Mesenchymal stem cell (in vitro differentiated cells and primary cell): ENCODE measurements at regions not wholly inside any gene's neighbourhood (a gene's known extent, or its start where the extent isn't known, plus 50 kb on each side); places are given as distances from the start of the nearest gene placed in this dataset.

Experiments
- DNase-seq: peaks from one replicate; pipeline ENCODE4 v3.0.0-alpha.2; 2013
- H2AFZ ChIP-seq: one replicate; pipeline ENCODE4 v1.6.1; 2013; ENCODE audit warnings: low read depth, mild to moderate bottlenecking, control low read depth, inconsistent platforms, low read length, moderate library complexity
- H2AK5ac ChIP-seq: 2 replicates; pipeline ENCODE4 v1.6.1; 2013; ENCODE audit warnings: low read length, moderate library complexity, mild to moderate bottlenecking, inconsistent platforms; ENCODE audit not compliant: severe bottlenecking
- H2BK120ac ChIP-seq: one replicate; pipeline ENCODE4 v1.6.1; 2013; ENCODE audit warnings: low read depth, mild to moderate bottlenecking, inconsistent platforms, low read length, moderate library complexity
- H2BK12ac ChIP-seq, 2 experiments: one replicate each; pipeline ENCODE4 v1.6.1; 2013; ENCODE audit warnings: inconsistent platforms in 2 of 2, low read length in 2 of 2, mild to moderate bottlenecking in 2 of 2, moderate library complexity in 2 of 2, control low read depth in 1 of 2
- H2BK15ac ChIP-seq: one replicate; pipeline ENCODE4 v1.6.1; 2013; ENCODE audit warnings: mild to moderate bottlenecking, low read depth, inconsistent platforms; ENCODE audit not compliant: poor library complexity, severe bottlenecking
- H2BK5ac ChIP-seq: 2 replicates; pipeline ENCODE4 v1.6.1; 2013; ENCODE audit warnings: low read depth, mild to moderate bottlenecking, low read length, control low read depth, inconsistent platforms; ENCODE audit not compliant: poor library complexity, severe bottlenecking
- H3K14ac ChIP-seq, 2 experiments: one replicate each; pipeline ENCODE4 v1.6.1; 2013; ENCODE audit warnings: inconsistent platforms in 2 of 2, low read length in 2 of 2, control low read depth in 1 of 2, mild to moderate bottlenecking in 1 of 2, moderate library complexity in 1 of 2
- H3K18ac ChIP-seq, 2 experiments: one replicate each; pipeline ENCODE4 v1.6.1; 2013; ENCODE audit warnings: inconsistent platforms in 2 of 2, low read length in 2 of 2, control low read depth in 1 of 2, low read depth in 1 of 2, mild to moderate bottlenecking in 1 of 2
- H3K23ac ChIP-seq, 2 experiments: one replicate each; pipeline ENCODE4 v1.6.1; 2013; ENCODE audit warnings: inconsistent platforms in 2 of 2, low read length in 2 of 2, mild to moderate bottlenecking in 2 of 2, moderate library complexity in 2 of 2, control low read depth in 1 of 2
- H3K27ac ChIP-seq: 2 replicates; pipeline ENCODE4 v1.5.1; 2013; ENCODE audit warnings: mild to moderate bottlenecking, moderate library complexity, low read length, control low read depth, inconsistent platforms; ENCODE audit not compliant: poor library complexity, severe bottlenecking
- H3K27me3 ChIP-seq, 2 experiments: 2 replicates each; pipeline versions ENCODE4 v1.6.1 to v1.7.0; 2013; ENCODE audit warnings: low read length in 2 of 2, mild to moderate bottlenecking in 2 of 2, moderate library complexity in 2 of 2, control low read depth in 1 of 2, inconsistent platforms in 1 of 2; ENCODE audit not compliant: control insufficient read depth in 1 of 2, insufficient read depth in 1 of 2
- H3K36me3 ChIP-seq, 2 experiments: 2 replicates each; pipeline versions ENCODE4 v1.6.1 to v1.7.0; 2013; ENCODE audit warnings: low read length in 2 of 2, control low read depth in 1 of 2, inconsistent platforms in 1 of 2, low read depth in 1 of 2, mild to moderate bottlenecking in 1 of 2; ENCODE audit not compliant: insufficient read depth in 2 of 2, control insufficient read depth in 1 of 2
- H3K4ac ChIP-seq, 2 experiments: one replicate each; pipeline ENCODE4 v1.6.1; 2013; ENCODE audit warnings: inconsistent platforms in 2 of 2, low read length in 2 of 2, mild to moderate bottlenecking in 2 of 2, moderate library complexity in 2 of 2, control low read depth in 1 of 2, low read depth in 1 of 2
- H3K4me1 ChIP-seq: 2 replicates; pipeline ENCODE4 v1.6.1; 2013; ENCODE audit warnings: low read depth, low read length, control low read depth; ENCODE audit not compliant: control insufficient read depth, insufficient read depth
- H3K4me2 ChIP-seq: 2 replicates; pipeline ENCODE4 v1.6.1; 2013; ENCODE audit warnings: low read length, mild to moderate bottlenecking, inconsistent platforms; ENCODE audit not compliant: poor library complexity, severe bottlenecking
- H3K4me3 ChIP-seq, 2 experiments: 2 replicates each; pipeline versions ENCODE4 v1.5.1 to v1.7.0; 2013; ENCODE audit warnings: low read length in 2 of 2, mild to moderate bottlenecking in 2 of 2, control low read depth in 1 of 2, low read depth in 1 of 2; ENCODE audit not compliant: insufficient read depth in 1 of 2
- H3K79me1 ChIP-seq: replicated peaks from 2 replicates; pipeline ENCODE4 v1.6.1; 2013; ENCODE audit warnings: mild to moderate bottlenecking, control low read depth, low read length, inconsistent platforms; ENCODE audit not compliant: poor library complexity, severe bottlenecking
- H3K9ac ChIP-seq: 2 replicates; pipeline ENCODE4 v1.7.0; 2013; ENCODE audit warnings: mild to moderate bottlenecking, low read length, moderate library complexity
- H3K9me3 ChIP-seq: 2 replicates; pipeline ENCODE4 v1.7.0; 2013; ENCODE audit warnings: mild to moderate bottlenecking, low read length; ENCODE audit not compliant: control insufficient read depth
- H4K8ac ChIP-seq: one replicate; pipeline ENCODE4 v1.6.1; 2013; ENCODE audit warnings: inconsistent platforms, mild to moderate bottlenecking, low read length, moderate library complexity
- H4K91ac ChIP-seq: one replicate; pipeline ENCODE4 v1.6.1; 2013; ENCODE audit warnings: mild to moderate bottlenecking, low read length, inconsistent platforms
- WGBS: methylation state at CpG from one replicate; pipeline ENCODE4 v1.1.7; 2013; ENCODE audit warnings: mixed read lengths; 5-methylcytosine and 5-hydroxymethylcytosine counted together

- Histone ChIP-seq H2BK12ac (no peak overlapping the region), H3K4me1 (peaks cover 2% of the 10 kb centered on the region), H2BK5ac (no peak overlapping the region), H3K18ac (no peak overlapping the region), H3K4me3 (no peak overlapping the region), H3K4ac (no peak overlapping the region), H3K27ac (no peak overlapping the region), H4K8ac (no peak overlapping the region), H3K36me3 (no peaks in the 10 kb centered on the region), H3K79me1 (no peaks in the 10 kb centered on the region), H3K9ac (no peak overlapping the region), H3K23ac (no peak overlapping the region), H3K27me3 (no peaks in the 10 kb centered on the region), H2AFZ (no peak overlapping the region), H2BK15ac (no peak overlapping the region), H2AK5ac (no peak overlapping the region), H3K9me3 (no peaks in the 10 kb centered on the region), H3K4me2 (no peak overlapping the region), H2BK120ac (no peak overlapping the region), H4K91ac (no peak overlapping the region), H3K14ac (no peak overlapping the region)
- no peak for DNase-seq
These were observed 815.6 kb upstream of the NEGR1 start for GRCh38 chr1:73097917-73098316.

GRCh38 chr1:73096841-73097240 lies 814.5 kb upstream of the NEGR1 start:
- Histone ChIP-seq H2AK5ac (no peak overlapping the region), H3K4me1 (peaks cover 2% of the 10 kb centered on the region), H2BK120ac (no peak overlapping the region), H2BK15ac (no peak overlapping the region), H4K8ac (no peak overlapping the region), H4K91ac (no peak overlapping the region), H3K4ac (no peak overlapping the region), H3K27ac (no peak overlapping the region), H2AFZ (no peak overlapping the region), H3K4me3 (no peak overlapping the region), H3K18ac (no peak overlapping the region), H3K27me3 (no peaks in the 10 kb centered on the region), H2BK5ac (no peak overlapping the region), H3K4me2 (no peak overlapping the region), H2BK12ac (no peak overlapping the region), H3K9me3 (no peaks in the 10 kb centered on the region), H3K14ac (no peak overlapping the region), H3K36me3 (no peaks in the 10 kb centered on the region), H3K79me1 (no peaks in the 10 kb centered on the region), H3K9ac (no peak overlapping the region), H3K23ac (no peak overlapping the region)
- DNase-seq: no peak
- no CpG with 5 or more reads among the region's 1 CpG for WGBS

DNA sequence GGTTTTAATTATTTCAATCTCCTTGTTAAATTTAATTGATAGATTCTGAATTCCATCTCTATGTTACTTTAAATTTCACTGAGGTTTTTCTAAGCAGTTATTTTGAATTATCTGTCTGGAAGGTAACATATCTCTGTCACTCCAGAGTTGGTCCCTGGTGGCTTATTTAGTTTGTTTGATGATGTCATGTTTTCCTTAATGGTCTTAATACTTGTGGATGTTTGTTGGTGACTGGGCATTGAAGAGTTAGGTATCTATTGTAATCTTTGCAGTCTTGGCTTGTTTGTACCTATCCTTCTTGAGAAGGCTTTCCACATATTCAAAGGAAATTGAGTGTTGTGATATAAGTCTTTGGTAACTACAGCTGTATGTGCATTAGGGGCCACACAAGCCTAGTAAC lies 810.0 kb upstream of the NEGR1 start:
- Histone ChIP-seq H3K4me2 (no peak overlapping the region), H3K36me3 (no peaks in the 10 kb centered on the region), H3K18ac (no peak overlapping the region), H2AK5ac (no peak overlapping the region), H4K8ac (no peak overlapping the region), H4K91ac (no peak overlapping the region), H3K9ac (no peak overlapping the region), H3K79me1 (no peaks in the 10 kb centered on the region), H3K27ac (no peak overlapping the region), H2BK15ac (no peak overlapping the region), H2BK120ac (no peak overlapping the region), H2BK5ac (no peak overlapping the region), H2BK12ac (no peak overlapping the region), H2AFZ (no peak overlapping the region), H3K4me1 (no peaks in the 10 kb centered on the region), H3K9me3 (peaks cover 15% of the 10 kb centered on the region), H3K4me3 (no peak overlapping the region), H3K14ac (no peak overlapping the region), H3K23ac (no peak overlapping the region), H3K27me3 (no peaks in the 10 kb centered on the region), H3K4ac (no peak overlapping the region)
- no peak for DNase-seq

DNA sequence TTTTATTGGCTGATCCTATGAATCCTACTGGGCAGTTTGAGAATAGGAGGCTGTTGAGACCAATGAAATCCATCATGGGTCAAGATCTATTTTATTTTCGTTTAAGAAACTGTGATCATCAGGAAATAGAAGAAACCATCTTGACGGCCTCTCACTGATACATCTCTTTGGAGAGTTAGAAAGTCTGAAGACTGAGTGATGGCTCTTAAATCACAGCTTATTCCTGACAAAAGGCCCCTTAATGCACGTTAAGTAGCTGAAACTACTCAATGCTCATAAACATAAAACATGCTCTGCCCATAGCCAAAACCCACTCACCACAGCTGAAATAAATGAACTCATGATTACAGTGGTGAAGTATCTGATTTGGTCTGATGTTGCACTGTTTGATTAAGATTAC lies 784.5 kb upstream of the NEGR1 start:
- H3K4me3 ChIP-seq: no peak overlapping the region
- no peak overlapping the region for H3K14ac ChIP-seq
- no peak overlapping the region for H2BK120ac ChIP-seq
- no peaks in the 10 kb centered on the region for H3K27me3 ChIP-seq
- no peaks in the 10 kb centered on the region for H3K79me1 ChIP-seq
- no peaks in the 10 kb centered on the region for H3K4me1 ChIP-seq
- no peak overlapping the region for H3K18ac ChIP-seq
- H4K8ac ChIP-seq: no peak overlapping the region
- no peak for DNase-seq
- H2BK5ac ChIP-seq: no peak overlapping the region
- no peak overlapping the region for H4K91ac ChIP-seq
- H2AFZ ChIP-seq: no peak overlapping the region
- peaks cover under 1% of the 10 kb centered on the region for H3K9me3 ChIP-seq
- 18% methylated on average over 3 of the region's 3 CpGs for WGBS
- H3K4ac ChIP-seq: no peak overlapping the region
- no peak overlapping the region for H3K23ac ChIP-seq
- H3K27ac ChIP-seq: no peak overlapping the region
- H2BK15ac ChIP-seq: no peak overlapping the region
- no peak overlapping the region for H2AK5ac ChIP-seq
- H2BK12ac ChIP-seq: no peak overlapping the region
- no peak overlapping the region for H3K9ac ChIP-seq
- H3K36me3 ChIP-seq: no peaks in the 10 kb centered on the region
- H3K4me2 ChIP-seq: no peak overlapping the region
